ENCODE measurements at regions not wholly inside any gene's neighbourhood (a gene's known extent, or its start where the extent isn't known, plus 50 kb on each side); places are given as distances from the start of the nearest gene placed in this dataset.

DNA sequence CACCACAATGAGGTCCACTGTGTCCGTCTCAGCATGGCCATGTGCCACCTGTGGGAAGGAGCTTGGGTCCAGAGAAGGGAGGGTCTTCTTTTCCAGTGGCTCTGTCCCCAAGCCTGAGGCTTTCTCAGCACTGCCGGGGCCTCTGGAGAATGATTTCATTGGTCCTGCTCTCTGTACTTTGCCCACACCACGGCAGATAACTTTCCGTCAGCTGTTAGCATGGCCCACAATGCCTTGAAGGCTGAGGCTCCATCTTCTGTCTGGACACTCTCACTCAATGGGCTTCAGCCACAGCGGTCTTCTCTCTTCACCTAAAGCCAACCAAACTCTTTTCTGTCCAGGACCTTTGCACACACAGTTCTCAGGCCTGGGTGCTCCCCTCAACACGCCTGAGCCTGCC, 192.5 kb downstream of the CXCL12 start:
- no peak overlapping the region for H2AFZ ChIP-seq (ENCODE audit: control insufficient read depth, low read length)
- no peaks in the 10 kb centered on the region for H3K79me2 ChIP-seq (ENCODE audit: control insufficient read depth, insufficient read depth, low read length)
- H3K9me1 ChIP-seq (ENCODE audit: control insufficient read depth, extremely low read depth, insufficient read depth, low read length): no peaks in the 10 kb centered on the region
- H3K36me3 ChIP-seq (ENCODE audit: control insufficient read depth in 2 of 2, extremely low read depth in 1 of 2, insufficient read depth in 2 of 2, low read length in 2 of 2): no peaks in the 10 kb centered on the region
- H3K4me1 ChIP-seq (ENCODE audit: control insufficient read depth, extremely low read depth, insufficient read depth, low read length): peaks cover 8% of the 10 kb centered on the region
- peaks cover 6% of the 10 kb centered on the region for H3K27me3 ChIP-seq (ENCODE audit: control insufficient read depth, extremely low read depth, insufficient read depth, low read length)
- no peak overlapping the region for H3K27ac ChIP-seq (ENCODE audit: control insufficient read depth, insufficient read depth, low read length)
- no peak for DNase-seq (ENCODE audit: low read depth, low spot score)
- H3K4me2 ChIP-seq (ENCODE audit: control insufficient read depth, extremely low read depth, insufficient read depth, low read depth, low read length): no peak overlapping the region
- H3K9me3 ChIP-seq (ENCODE audit: control insufficient read depth, low read depth, low read length): no peaks in the 10 kb centered on the region
- dilution Hi-C loops (cut with MboI; ENCODE audit: extremely low pct_ligation_motif_present, low sequenced_read_pairs): no loop called here
- no peaks in the 10 kb centered on the region for H4K20me1 ChIP-seq (ENCODE audit: control insufficient read depth, extremely low read depth, insufficient read depth, low read length)
- TF ChIP-seq EZH2 (IDR thresholded peaks at IDR 0.05; ENCODE audit: low read length): no peak
- TF ChIP-seq, protein P1, sequence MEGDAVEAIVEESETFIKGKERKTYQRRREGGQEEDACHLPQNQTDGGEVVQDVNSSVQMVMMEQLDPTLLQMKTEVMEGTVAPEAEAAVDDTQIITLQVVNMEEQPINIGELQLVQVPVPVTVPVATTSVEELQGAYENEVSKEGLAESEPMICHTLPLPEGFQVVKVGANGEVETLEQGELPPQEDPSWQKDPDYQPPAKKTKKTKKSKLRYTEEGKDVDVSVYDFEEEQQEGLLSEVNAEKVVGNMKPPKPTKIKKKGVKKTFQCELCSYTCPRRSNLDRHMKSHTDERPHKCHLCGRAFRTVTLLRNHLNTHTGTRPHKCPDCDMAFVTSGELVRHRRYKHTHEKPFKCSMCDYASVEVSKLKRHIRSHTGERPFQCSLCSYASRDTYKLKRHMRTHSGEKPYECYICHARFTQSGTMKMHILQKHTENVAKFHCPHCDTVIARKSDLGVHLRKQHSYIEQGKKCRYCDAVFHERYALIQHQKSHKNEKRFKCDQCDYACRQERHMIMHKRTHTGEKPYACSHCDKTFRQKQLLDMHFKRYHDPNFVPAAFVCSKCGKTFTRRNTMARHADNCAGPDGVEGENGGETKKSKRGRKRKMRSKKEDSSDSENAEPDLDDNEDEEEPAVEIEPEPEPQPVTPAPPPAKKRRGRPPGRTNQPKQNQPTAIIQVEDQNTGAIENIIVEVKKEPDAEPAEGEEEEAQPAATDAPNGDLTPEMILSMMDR (optimal IDR thresholded peaks at IDR 0.05 in 1 of 3, IDR thresholded peaks at IDR 0.05 in 1 of 3, conservative IDR thresholded peaks at IDR 0.05 in 1 of 3; ENCODE audit: extremely low read depth in 1 of 3, insufficient read depth in 2 of 3, low read length in 3 of 3): no peak
- FAIRE-seq: no peak
- no peak overlapping the region for H3K4me3 ChIP-seq (ENCODE audit: control insufficient read depth in 2 of 3, extremely low read depth in 1 of 3, insufficient read depth in 2 of 3, low read depth in 1 of 3, low read length in 3 of 3)
- H3K9ac ChIP-seq (ENCODE audit: control insufficient read depth, extremely low read depth, insufficient read depth, low read length): no peak overlapping the region

DNA sequence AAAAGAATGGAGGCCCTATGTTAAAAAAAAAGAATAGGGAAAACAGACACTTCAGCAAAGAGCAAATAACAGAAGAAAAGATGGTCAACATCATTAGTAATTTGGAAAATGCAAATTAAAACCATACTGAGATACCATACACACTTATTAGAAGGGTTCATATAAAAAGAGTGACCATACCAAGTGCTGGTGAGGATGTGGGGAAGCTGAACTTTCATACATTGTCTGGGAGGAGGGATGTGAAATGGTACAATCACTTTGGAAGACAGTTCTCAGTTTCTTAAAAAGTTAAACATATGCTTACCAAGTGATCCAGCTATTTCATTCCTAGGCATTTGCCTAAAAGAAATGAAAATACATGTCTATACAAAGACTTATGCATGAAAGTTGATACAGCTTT, 194.4 kb downstream of the CXCL12 start:
- no peaks in the 10 kb centered on the region for H3K36me3 ChIP-seq (ENCODE audit: control insufficient read depth in 2 of 2, extremely low read depth in 1 of 2, insufficient read depth in 2 of 2, low read length in 2 of 2)
- DNase-seq (ENCODE audit: low read depth, low spot score) (no peak), FAIRE-seq (no peak)
- no peak overlapping the region for H3K4me2 ChIP-seq (ENCODE audit: control insufficient read depth, extremely low read depth, insufficient read depth, low read depth, low read length)
- H3K9me3 ChIP-seq (ENCODE audit: control insufficient read depth, low read depth, low read length): no peaks in the 10 kb centered on the region
- no peak overlapping the region for H2AFZ ChIP-seq (ENCODE audit: control insufficient read depth, low read length)
- dilution Hi-C loops (cut with MboI; ENCODE audit: extremely low pct_ligation_motif_present, low sequenced_read_pairs): no loop called here
- peaks cover 6% of the 10 kb centered on the region for H3K27me3 ChIP-seq (ENCODE audit: control insufficient read depth, extremely low read depth, insufficient read depth, low read length)
- no peak overlapping the region for H3K4me3 ChIP-seq (ENCODE audit: control insufficient read depth in 2 of 3, extremely low read depth in 1 of 3, insufficient read depth in 2 of 3, low read depth in 1 of 3, low read length in 3 of 3)
- no peaks in the 10 kb centered on the region for H3K79me2 ChIP-seq (ENCODE audit: control insufficient read depth, insufficient read depth, low read length)
- TF ChIP-seq, protein P1 (optimal IDR thresholded peaks at IDR 0.05 in 1 of 3, IDR thresholded peaks at IDR 0.05 in 1 of 3, conservative IDR thresholded peaks at IDR 0.05 in 1 of 3; ENCODE audit: extremely low read depth in 1 of 3, insufficient read depth in 2 of 3, low read length in 3 of 3): no peak
- TF ChIP-seq EZH2 (IDR thresholded peaks at IDR 0.05; ENCODE audit: low read length): no peak
- peaks cover 3% of the 10 kb centered on the region for H3K4me1 ChIP-seq (ENCODE audit: control insufficient read depth, extremely low read depth, insufficient read depth, low read length)
- no peaks in the 10 kb centered on the region for H3K9me1 ChIP-seq (ENCODE audit: control insufficient read depth, extremely low read depth, insufficient read depth, low read length)
- H4K20me1 ChIP-seq (ENCODE audit: control insufficient read depth, extremely low read depth, insufficient read depth, low read length): no peaks in the 10 kb centered on the region
- no peak overlapping the region for H3K27ac ChIP-seq (ENCODE audit: control insufficient read depth, insufficient read depth, low read length)
- H3K9ac ChIP-seq (ENCODE audit: control insufficient read depth, extremely low read depth, insufficient read depth, low read length): no peak overlapping the region
